ENCODE measurements at regions not wholly inside any gene's neighbourhood (a gene's known extent, or its start where the extent isn't known, plus 50 kb on each side); places are given as distances from the start of the nearest gene placed in this dataset.
"Not testable (repeated sequence)": the region's sequence is repeated elsewhere in the genome, so short reads cannot be mapped to it uniquely, and the experiment has no call there.

GRCh38 chr4:3947761-3948160 lies 181.6 kb downstream of the ADRA2C start:
- WGBS (ENCODE audit: insufficient coverage): 94% methylated on average over 19 of the region's 21 CpGs
- H3K9me3 Mint-ChIP-seq; H3K27me3 Mint-ChIP-seq (ENCODE audit: low read depth in 2 of 2); H3K9me3 ChIP-seq (ENCODE audit: control insufficient read depth, insufficient read depth, low read length); H3K4me3 ChIP-seq (ENCODE audit: low read length); DNase-seq; H3K4me1 ChIP-seq (ENCODE audit: control insufficient read depth, insufficient read depth, low read length); H3K4me3 Mint-ChIP-seq; H3K36me3 ChIP-seq (ENCODE audit: control insufficient read depth, insufficient read depth, low read length); H3K27me3 ChIP-seq (ENCODE audit: control insufficient read depth, insufficient read depth, low read length); H3K27ac Mint-ChIP-seq; H3K36me3 Mint-ChIP-seq; H3K27ac ChIP-seq (ENCODE audit: low read length); H3K4me1 Mint-ChIP-seq; ATAC-seq: not testable (repeated sequence)
- intact Hi-C loops (cut with micrococcal nuclease): loop anchor here (10.0 kb wide), 1 partner anchor 843 kb away; no protein-coding TSS in a partner anchor

- not testable (repeated sequence) for H3K9me3 ChIP-seq (ENCODE audit: control insufficient read depth, insufficient read depth, low read length); H3K27ac Mint-ChIP-seq; H3K36me3 ChIP-seq (ENCODE audit: control insufficient read depth, insufficient read depth, low read length); DNase-seq; H3K4me1 ChIP-seq (ENCODE audit: control insufficient read depth, insufficient read depth, low read length); ATAC-seq; H3K4me3 ChIP-seq (ENCODE audit: low read length); H3K27ac ChIP-seq (ENCODE audit: low read length); H3K4me1 Mint-ChIP-seq; H3K4me3 Mint-ChIP-seq; H3K27me3 ChIP-seq (ENCODE audit: control insufficient read depth, insufficient read depth, low read length); H3K9me3 Mint-ChIP-seq; H3K27me3 Mint-ChIP-seq (ENCODE audit: low read depth in 2 of 2); H3K36me3 Mint-ChIP-seq
- intact Hi-C loops (cut with micrococcal nuclease): loop anchor here (10.0 kb wide), 1 partner anchor 843 kb away; no protein-coding TSS in a partner anchor
- 90% methylated on average over 5 of the region's 5 CpGs for WGBS (ENCODE audit: insufficient coverage)
Measured at GRCh38 chr4:3948210-3948609, 182.0 kb downstream of the ADRA2C start.

GRCh38 chr4:3949916-3950315 lies 183.7 kb downstream of the ADRA2C start:
- not testable (repeated sequence) for H3K36me3 Mint-ChIP-seq; ATAC-seq; H3K27me3 Mint-ChIP-seq (ENCODE audit: low read depth in 2 of 2); H3K4me3 Mint-ChIP-seq; H3K27ac ChIP-seq (ENCODE audit: low read length); H3K36me3 ChIP-seq (ENCODE audit: control insufficient read depth, insufficient read depth, low read length); H3K4me1 Mint-ChIP-seq; H3K9me3 ChIP-seq (ENCODE audit: control insufficient read depth, insufficient read depth, low read length); H3K4me3 ChIP-seq (ENCODE audit: low read length); H3K27me3 ChIP-seq (ENCODE audit: control insufficient read depth, insufficient read depth, low read length); H3K9me3 Mint-ChIP-seq; H3K27ac Mint-ChIP-seq; H3K4me1 ChIP-seq (ENCODE audit: control insufficient read depth, insufficient read depth, low read length)
- WGBS (ENCODE audit: insufficient coverage): 97% methylated on average over 5 of the region's 5 CpGs
- intact Hi-C loops (cut with micrococcal nuclease): loop anchor here (10.0 kb wide), 1 partner anchor 845 kb away; no protein-coding TSS in a partner anchor
- peak in 1 of 2 donors; percentile 31 for DNase-seq

GRCh38 chr4:3952443-3953139 lies 186.4 kb downstream of the ADRA2C start:
- intact Hi-C loops (cut with micrococcal nuclease); H3K9me3 ChIP-seq (ENCODE audit: control insufficient read depth, insufficient read depth, low read length); H3K27me3 ChIP-seq (ENCODE audit: control insufficient read depth, insufficient read depth, low read length); ATAC-seq; H3K4me1 ChIP-seq (ENCODE audit: control insufficient read depth, insufficient read depth, low read length); H3K36me3 ChIP-seq (ENCODE audit: control insufficient read depth, insufficient read depth, low read length); H3K36me3 Mint-ChIP-seq; H3K27ac Mint-ChIP-seq; H3K27me3 Mint-ChIP-seq (ENCODE audit: low read depth in 2 of 2); H3K27ac ChIP-seq (ENCODE audit: low read length); DNase-seq; H3K4me3 ChIP-seq (ENCODE audit: low read length); H3K9me3 Mint-ChIP-seq; H3K4me3 Mint-ChIP-seq: not testable (repeated sequence)
- WGBS (ENCODE audit: insufficient coverage): 91% methylated on average over 9 of the region's 9 CpGs
- peaks cover 0 to 12% of the 10 kb centered on the region in 2 donors for H3K4me1 Mint-ChIP-seq

GRCh38 chr4:3953140-3953489 lies 186.9 kb downstream of the ADRA2C start:
- H3K27ac Mint-ChIP-seq; H3K4me3 Mint-ChIP-seq; H3K36me3 ChIP-seq (ENCODE audit: control insufficient read depth, insufficient read depth, low read length); H3K27me3 ChIP-seq (ENCODE audit: control insufficient read depth, insufficient read depth, low read length); H3K36me3 Mint-ChIP-seq; intact Hi-C loops (cut with micrococcal nuclease); H3K27me3 Mint-ChIP-seq (ENCODE audit: low read depth in 2 of 2); H3K9me3 ChIP-seq (ENCODE audit: control insufficient read depth, insufficient read depth, low read length); H3K9me3 Mint-ChIP-seq; DNase-seq; H3K27ac ChIP-seq (ENCODE audit: low read length); H3K4me1 ChIP-seq (ENCODE audit: control insufficient read depth, insufficient read depth, low read length); ATAC-seq; H3K4me3 ChIP-seq (ENCODE audit: low read length): not testable (repeated sequence)
- H3K4me1 Mint-ChIP-seq: peaks cover 0 to 12% of the 10 kb centered on the region in 2 donors
- 88% methylated on average over 4 of the region's 4 CpGs for WGBS (ENCODE audit: insufficient coverage)

- ATAC-seq; H3K9me3 ChIP-seq (ENCODE audit: control insufficient read depth, insufficient read depth, low read length); H3K27ac ChIP-seq (ENCODE audit: low read length); H3K27me3 ChIP-seq (ENCODE audit: control insufficient read depth, insufficient read depth, low read length); H3K27me3 Mint-ChIP-seq (ENCODE audit: low read depth in 2 of 2); intact Hi-C loops (cut with micrococcal nuclease); H3K4me1 ChIP-seq (ENCODE audit: control insufficient read depth, insufficient read depth, low read length); H3K9me3 Mint-ChIP-seq; H3K36me3 ChIP-seq (ENCODE audit: control insufficient read depth, insufficient read depth, low read length); H3K36me3 Mint-ChIP-seq: not testable (repeated sequence)
- Mint-ChIP-seq H3K27ac (peak overlapping the region; percentile 89 to 97), H3K4me3 (peak overlapping the region; percentile 89), H3K4me1 (peaks cover 0 to 12% of the 10 kb centered on the region in 2 donors)
- WGBS (ENCODE audit: insufficient coverage): 2% methylated on average over 53 of the region's 53 CpGs
- peak; percentile 27 to 78 for DNase-seq
- peak overlapping the region; percentile 43 for H3K4me3 ChIP-seq (ENCODE audit: low read length)
Measured at GRCh38 chr4:3954540-3955320, 188.5 kb downstream of the ADRA2C start.

- H3K4me1 Mint-ChIP-seq: peaks cover 0 to 12% of the 10 kb centered on the region in 2 donors
- intact Hi-C loops (cut with micrococcal nuclease); H3K27me3 Mint-ChIP-seq (ENCODE audit: low read depth in 2 of 2); H3K4me1 ChIP-seq (ENCODE audit: control insufficient read depth, insufficient read depth, low read length); H3K27me3 ChIP-seq (ENCODE audit: control insufficient read depth, insufficient read depth, low read length); H3K36me3 Mint-ChIP-seq; H3K36me3 ChIP-seq (ENCODE audit: control insufficient read depth, insufficient read depth, low read length); H3K9me3 ChIP-seq (ENCODE audit: control insufficient read depth, insufficient read depth, low read length); H3K9me3 Mint-ChIP-seq: not testable (repeated sequence)
- peak overlapping the region; percentile 89 for H3K4me3 Mint-ChIP-seq
- ATAC-seq (peak; percentile 97 to 100 (median 97)), DNase-seq (peak; percentile 93 to 98)
- whole genome bisulfite sequencing (ENCODE audit: insufficient coverage): under 1% methylated on average over 60 of the region's 60 CpGs
- Histone ChIP-seq H3K4me3 (ENCODE audit: low read length) (peak overlapping the region; percentile 66), H3K27ac (ENCODE audit: low read length) (peak overlapping the region; percentile 95)
- peak overlapping the region; percentile 89 to 97 for H3K27ac Mint-ChIP-seq
Measured at GRCh38 chr4:3955321-3956164, 189.4 kb downstream of the ADRA2C start.
